Heart right ventricle (tissue), 16 donors: ENCODE measurements at regions not wholly inside any gene's neighbourhood (a gene's known extent, or its start where the extent isn't known, plus 50 kb on each side); places are given as distances from the start of the nearest gene placed in this dataset.

Source experiments
- ATAC-seq, 8 donors: fragments of 200-7000 bp; cut with Tn5 transposase; one replicate each; pipeline ENCODE4 v1.9.1; 2020; ENCODE audit warnings: mild to moderate bottlenecking in 8 of 8, moderate library complexity in 8 of 8, moderate number of reproducible peaks in 1 of 8
- DNase-seq, 2 donors: peaks; one replicate each; pipeline ENCODE4 v3.0.0-alpha.2; 2020
- H3K27ac ChIP-seq, 10 donors: fragments of 200-600 bp; sonication (generic) in 2 of 10; one replicate each; pipeline versions ENCODE4 v1.5.0 to v1.8.0; 2020 to 2022; ENCODE audit warnings: mild to moderate bottlenecking in 3 of 10
- H3K27me3 ChIP-seq, 7 donors: fragments of 200-600 bp; one replicate each; pipeline ENCODE4 v1.8.0; 2021 to 2022; ENCODE audit warnings: mild to moderate bottlenecking in 2 of 7
- H3K36me3 ChIP-seq, 9 donors: fragments of 200-600 bp; sonication (generic) in 1 of 9; one replicate each; pipeline versions ENCODE4 v1.5.0 to v1.8.0; 2020 to 2022; ENCODE audit warnings: mild to moderate bottlenecking in 2 of 9
- H3K4me1 ChIP-seq, 9 donors: fragments of 200-600 bp; sonication (generic) in 1 of 9; one replicate each; pipeline versions ENCODE4 v1.5.0 to v1.8.0; 2020 to 2022; ENCODE audit warnings: mild to moderate bottlenecking in 4 of 9
- H3K4me3 ChIP-seq, 10 donors: fragments of 200-600 bp; sonication (generic) in 2 of 10; one replicate each; pipeline versions ENCODE4 v1.5.0 to v1.8.0; 2020 to 2022; ENCODE audit warnings: mild to moderate bottlenecking in 7 of 10, moderate library complexity in 2 of 10
- H3K9me3 ChIP-seq, 11 donors: fragments of 200-600 bp in 10 of 11; sonication (generic) in 2 of 11; one replicate each; pipeline versions ENCODE4 v1.5.0 to v1.8.0; 2013 to 2022; ENCODE audit warnings: mild to moderate bottlenecking in 2 of 11, control low read depth in 1 of 11, moderate library complexity in 1 of 11
- WGBS, 2 donors: extraction: QIAGEN DNeasy Blood & Tissue Kit; methylation state at CpG; one replicate each; pipeline ENCODE4 v1.1.7; 2013; ENCODE audit warnings: inconsistent platforms in 1 of 2; 5-methylcytosine and 5-hydroxymethylcytosine counted together
- intact Hi-C, 10 donors: fragments of 100-400 bp; cut with DNase I; formaldehyde crosslinking; loops; one replicate each; pipeline versions ENCODE4 v1.11.1 to v1.14.2; 2022
- TF ChIP-seq, protein P1 (sequence below), 9 donors: fragments of 200-600 bp; sonication (generic) in 2 of 9; IDR thresholded peaks; one replicate each; pipeline versions ENCODE4 v1.5.0 to v1.8.0; 2021 to 2022; ENCODE audit warnings: antibody characterized with exemption in 9 of 9, mild to moderate bottlenecking in 5 of 9, moderate library complexity in 1 of 9
- donor health status: Arrhythmogenic right ventricular cardiomyopathy.
- donor health status: ischemic (EF 13 %, LVEDD 7.1; RV severe dilation, severe dysfunction).
- donor health status: healthy with polysubstance abuse.
- donor health status: DM: no; HTN: yes; CAD: no.
- donor health status: DM: no; HTN: no; CAD: no.
- donor health status: ischemic (EF 25% LVEDD 6.9; RV normal size, moderate dysfunction).
- donor health status: ischemic (EF 25% LVEDD 5.7; RV mildly dilated, moderate dysfunction).
- donor health status: healthy.
- donor health status: DM: yes; HTN: yes; CAD: no.
- donor health status: Ischemic cardiomyopathy.
- donor health status: ischemic (EF 35%, LVEDD 5.7; RV mildly dilated, moderate dysfunction).
- donor health status: nonischemic (EF 11% LVEDD 7.7; RV severe dilation, severe dysfunction).
- donor health status: DM: yes; HTN: yes; CAD: no.
- donor health status: PGD.
- donor health status: ischemic (EF 29% LVEDD 5.4; RV normal size, mild dysfunction).
- donor health status: nonischemic (EF 23%, LVEDD 6.1; RV moderate dilation, normal function).

DNA sequence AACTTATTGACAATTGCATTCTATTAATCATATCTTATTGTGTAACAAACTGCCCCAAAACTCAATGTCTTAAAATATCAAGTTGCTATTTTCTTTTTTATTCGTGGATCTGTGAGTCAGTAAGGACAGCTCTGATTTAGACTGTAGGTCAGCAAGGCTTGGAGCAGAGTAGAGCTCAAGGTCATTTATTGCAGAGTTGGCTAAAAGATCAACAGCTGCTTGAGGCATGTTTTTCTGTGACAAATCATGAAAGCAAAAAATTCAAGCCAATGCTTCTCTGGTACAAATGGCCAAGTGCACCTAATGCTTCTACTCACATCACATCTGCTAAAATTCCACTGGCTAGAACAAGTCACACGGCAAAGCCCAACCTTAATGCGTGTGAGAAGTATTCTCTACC, 497.7 kb upstream of the LRATD1 start:
- Histone ChIP-seq H3K4me1 (no peaks in the 10 kb centered on the region), H3K9me3 (peaks cover 0 to 13% (median 0%) of the 10 kb centered on the region in 11 donors), H3K4me3 (no peak overlapping the region), H3K27me3 (peaks cover 0 to 4% (median 0%) of the 10 kb centered on the region in 7 donors), H3K36me3 (no peaks in the 10 kb centered on the region), H3K27ac (no peak overlapping the region)
- TF ChIP-seq, protein P1, sequence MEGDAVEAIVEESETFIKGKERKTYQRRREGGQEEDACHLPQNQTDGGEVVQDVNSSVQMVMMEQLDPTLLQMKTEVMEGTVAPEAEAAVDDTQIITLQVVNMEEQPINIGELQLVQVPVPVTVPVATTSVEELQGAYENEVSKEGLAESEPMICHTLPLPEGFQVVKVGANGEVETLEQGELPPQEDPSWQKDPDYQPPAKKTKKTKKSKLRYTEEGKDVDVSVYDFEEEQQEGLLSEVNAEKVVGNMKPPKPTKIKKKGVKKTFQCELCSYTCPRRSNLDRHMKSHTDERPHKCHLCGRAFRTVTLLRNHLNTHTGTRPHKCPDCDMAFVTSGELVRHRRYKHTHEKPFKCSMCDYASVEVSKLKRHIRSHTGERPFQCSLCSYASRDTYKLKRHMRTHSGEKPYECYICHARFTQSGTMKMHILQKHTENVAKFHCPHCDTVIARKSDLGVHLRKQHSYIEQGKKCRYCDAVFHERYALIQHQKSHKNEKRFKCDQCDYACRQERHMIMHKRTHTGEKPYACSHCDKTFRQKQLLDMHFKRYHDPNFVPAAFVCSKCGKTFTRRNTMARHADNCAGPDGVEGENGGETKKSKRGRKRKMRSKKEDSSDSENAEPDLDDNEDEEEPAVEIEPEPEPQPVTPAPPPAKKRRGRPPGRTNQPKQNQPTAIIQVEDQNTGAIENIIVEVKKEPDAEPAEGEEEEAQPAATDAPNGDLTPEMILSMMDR (IDR thresholded peaks at IDR 0.05): no peak
- WGBS, 2 donors: 73 to 74% methylated on average over 3 of the region's 3 CpGs
- no peak for DNase-seq
- no peak for ATAC-seq
- intact Hi-C loops: no loop called here

DNA sequence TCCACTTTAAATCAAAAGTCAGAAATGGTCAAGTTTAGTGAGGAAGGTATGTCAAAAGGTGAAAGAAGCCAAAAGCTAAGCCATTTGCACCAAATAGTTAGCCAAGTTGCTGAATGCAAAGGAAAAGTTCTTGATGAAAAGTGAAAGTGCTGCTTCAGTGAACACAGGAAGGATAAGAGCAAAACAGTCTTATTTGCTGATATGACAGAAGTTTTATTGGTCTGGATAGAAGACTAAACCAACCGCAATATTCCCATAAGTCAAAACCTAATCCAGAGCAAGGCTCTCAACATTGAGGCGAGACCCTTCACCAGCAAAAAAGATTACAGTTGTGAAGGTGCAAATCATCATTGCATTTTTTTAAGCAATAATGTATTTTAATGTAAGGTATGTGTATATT, 496.5 kb upstream of the LRATD1 start:
- ATAC-seq (no peak), DNase-seq (no peak)
- 86 to 92% methylated on average over 2 of the region's 2 CpGs for WGBS, 2 donors
- peaks cover 0 to 4% (median 0%) of the 10 kb centered on the region in 7 donors for H3K27me3 ChIP-seq
- no peak overlapping the region for H3K4me3 ChIP-seq
- H3K9me3 ChIP-seq: peaks cover 0 to 13% (median 0%) of the 10 kb centered on the region in 11 donors
- H3K4me1 ChIP-seq: no peaks in the 10 kb centered on the region
- no peaks in the 10 kb centered on the region for H3K36me3 ChIP-seq
- TF ChIP-seq, protein P1 (IDR thresholded peaks at IDR 0.05): no peak
- no peak overlapping the region for H3K27ac ChIP-seq
- intact Hi-C loops: no loop called here

DNA sequence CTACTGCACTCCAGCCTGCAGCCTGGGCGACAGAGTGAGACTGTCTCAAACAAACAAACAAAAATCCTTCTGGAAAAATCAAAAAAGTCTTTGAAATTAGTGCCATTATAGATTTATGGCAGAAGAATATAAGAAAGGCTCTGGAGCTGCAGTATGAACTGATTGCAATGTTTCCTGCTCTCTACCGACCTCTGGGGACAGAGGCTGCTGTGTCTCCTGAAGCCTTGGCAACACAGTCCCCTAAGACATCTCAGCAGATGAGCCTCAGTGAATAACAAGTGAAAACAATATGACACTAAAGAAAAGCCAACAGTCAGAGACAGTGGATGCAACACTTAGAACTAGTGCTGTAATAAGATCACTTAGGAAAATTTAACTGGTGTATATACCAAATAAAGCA, 494.9 kb upstream of the LRATD1 start:
- TF ChIP-seq, protein P1 (IDR thresholded peaks at IDR 0.05): peak in 1 of 9 donors; percentile 25
- intact Hi-C loops: no loop called here
- 27 to 67% methylated on average over 2 of the region's 2 CpGs for WGBS, 2 donors
- DNase-seq: no peak
- H3K4me1 ChIP-seq: no peaks in the 10 kb centered on the region
- no peak overlapping the region for H3K4me3 ChIP-seq
- H3K36me3 ChIP-seq: no peaks in the 10 kb centered on the region
- H3K9me3 ChIP-seq: peaks cover 0 to 9% (median 0%) of the 10 kb centered on the region in 11 donors
- no peak for ATAC-seq
- peaks cover 0 to 2% (median 0%) of the 10 kb centered on the region in 7 donors for H3K27me3 ChIP-seq
- H3K27ac ChIP-seq: no peak overlapping the region

DNA sequence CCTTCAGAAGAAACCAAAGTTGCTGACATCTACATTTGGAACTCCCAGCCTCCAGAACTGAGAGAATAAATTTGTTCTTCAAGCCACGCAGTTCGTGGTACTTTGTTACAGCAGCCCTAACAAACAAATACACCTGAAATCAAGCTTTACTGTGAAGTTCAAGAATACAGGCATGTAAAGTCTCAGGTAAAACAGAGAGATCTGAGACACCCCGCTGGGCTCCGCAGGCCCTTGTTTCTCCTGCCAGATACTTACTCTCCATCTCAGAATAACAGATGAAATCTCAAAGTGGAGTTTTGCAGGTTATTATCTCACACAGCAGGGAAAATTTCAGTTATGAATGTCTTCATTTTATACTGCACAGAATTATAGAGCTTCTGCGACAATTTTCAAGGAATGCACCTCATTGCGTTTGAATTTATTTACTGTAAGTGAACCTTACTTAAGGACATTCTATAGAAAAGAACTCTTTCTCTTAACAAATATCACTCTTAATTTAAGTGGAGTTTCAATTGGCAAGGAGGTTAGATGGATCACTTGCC, 492.4 kb upstream of the LRATD1 start:
- 75 to 76% methylated on average over 6 of the region's 6 CpGs for WGBS, 2 donors
- DNase-seq (no peak), ATAC-seq (no peak)
- no peaks in the 10 kb centered on the region for H3K27me3 ChIP-seq
- no peak overlapping the region for H3K4me3 ChIP-seq
- no peaks in the 10 kb centered on the region for H3K36me3 ChIP-seq
- no peaks in the 10 kb centered on the region for H3K9me3 ChIP-seq
- no peaks in the 10 kb centered on the region for H3K4me1 ChIP-seq
- TF ChIP-seq, protein P1 (IDR thresholded peaks at IDR 0.05): no peak
- intact Hi-C loops: no loop called here
- H3K27ac ChIP-seq: no peak overlapping the region
